PC-9 (cell line): ENCODE measurements at regions not wholly inside any gene's neighbourhood (a gene's known extent, or its start where the extent isn't known, plus 50 kb on each side); places are given as distances from the start of the nearest gene placed in this dataset.
A peak's percentile ranks its signal among the peaks of the same experiment; 100 is the strongest.

Experiments used
- BruUV-seq: library from RNA; stranded (reverse); fragments of 400-500 nt; replicated peaks from 2 replicates; lab custom pipeline; 2021; lab: Mats Ljungman, UMichigan
- CTCF ChIA-PET: fragments of 300-600 bp; sonication (Branson Sonifier 250); formaldehyde crosslinking; loops from one replicate; lab custom pipeline; 2022; ENCODE audit warnings: antibody characterized with exemption; lab: Charles Lee
- POLR2A ChIA-PET: fragments of 300-600 bp; sonication (Branson Sonifier 250); formaldehyde crosslinking; loops from one replicate; lab custom pipeline; 2022; ENCODE audit warnings: antibody characterized with exemption; ENCODE audit not compliant: unreplicated experiment; lab: Charles Lee
- DNase-seq, 2 experiments: peaks; one replicate each; pipeline versions ENCODE4 v3.0.0 to v3.0.0-alpha.2; 2015 to 2022; ENCODE audit warnings: mixed read lengths in 1 of 2
- H2AFZ ChIP-seq: fragments of 200-600 bp; sonication (generic); 2 replicates; pipeline ENCODE4 v1.8.1; 2017; ENCODE audit warnings: antibody characterized with exemption
- H3F3A ChIP-seq: fragments of 200-600 bp; sonication (generic); 2 replicates; pipeline ENCODE4 v1.8.1; 2017; ENCODE audit warnings: antibody characterized with exemption, mild to moderate bottlenecking, low read depth; ENCODE audit not compliant: insufficient read depth
- H3K27ac ChIP-seq: fragments of 200-600 bp; sonication (generic); 2 replicates; pipeline ENCODE4 v1.6.1; 2016; ENCODE audit warnings: mixed run types
- H3K27me3 ChIP-seq: fragments of 200-600 bp; sonication (generic); 2 replicates; pipeline ENCODE4 v1.6.1; 2016; ENCODE audit warnings: low read depth, mixed run types; ENCODE audit not compliant: insufficient read depth
- H3K36me3 ChIP-seq: fragments of 200-600 bp; sonication (generic); 2 replicates; pipeline ENCODE4 v1.6.1; 2016; ENCODE audit warnings: low read depth, mixed run types
- H3K4me1 ChIP-seq: fragments of 200-600 bp; sonication (generic); replicated peaks from 2 replicates; pipeline ENCODE4 v1.6.1; 2016; ENCODE audit warnings: mixed run types; ENCODE audit not compliant: insufficient read depth
- H3K4me2 ChIP-seq: fragments of 200-600 bp; sonication (generic); 2 replicates; pipeline ENCODE4 v1.6.1; 2017; ENCODE audit warnings: mixed run types
- H3K4me3 ChIP-seq: fragments of 200-600 bp; sonication (generic); 2 replicates; pipeline ENCODE4 v1.6.1; 2016; ENCODE audit warnings: mixed run types
- H3K79me2 ChIP-seq: fragments of 200-600 bp; sonication (generic); 2 replicates; pipeline ENCODE4 v1.6.1; 2017; ENCODE audit warnings: low read depth, mixed run types
- H3K9me2 ChIP-seq: fragments of 200-600 bp; sonication (generic); 2 replicates; pipeline ENCODE4 v1.8.1; 2017; ENCODE audit warnings: mild to moderate bottlenecking; ENCODE audit not compliant: insufficient read depth
- H3K9me3 ChIP-seq: fragments of 200-600 bp; sonication (generic); 2 replicates; pipeline ENCODE4 v1.8.1; 2016; ENCODE audit warnings: low read depth; ENCODE audit not compliant: insufficient read depth
- H4K20me1 ChIP-seq: fragments of 200-600 bp; sonication (generic); 2 replicates; pipeline ENCODE4 v1.8.1; 2017; ENCODE audit not compliant: insufficient read depth
- EZH2 ChIP-seq: fragments of 200-600 bp; sonication (generic); IDR thresholded peaks from 2 replicates; pipeline ENCODE4 v1.8.0; 2017; ENCODE audit warnings: antibody characterized with exemption, low read depth
- intact Hi-C: fragments of 100-400 bp; cut with micrococcal nuclease; formaldehyde crosslinking; loops from one replicate; pipeline ENCODE4 v1.10.0; 2022; ENCODE audit not compliant: unreplicated experiment
- TF ChIP-seq, protein P1 (sequence below): fragments of 200-600 bp; sonication (generic); conservative IDR thresholded peaks from 2 replicates; pipeline ENCODE4 v1.6.1; 2017; ENCODE audit warnings: mixed run types, antibody characterized with exemption, mild to moderate bottlenecking, moderate library complexity

DNA sequence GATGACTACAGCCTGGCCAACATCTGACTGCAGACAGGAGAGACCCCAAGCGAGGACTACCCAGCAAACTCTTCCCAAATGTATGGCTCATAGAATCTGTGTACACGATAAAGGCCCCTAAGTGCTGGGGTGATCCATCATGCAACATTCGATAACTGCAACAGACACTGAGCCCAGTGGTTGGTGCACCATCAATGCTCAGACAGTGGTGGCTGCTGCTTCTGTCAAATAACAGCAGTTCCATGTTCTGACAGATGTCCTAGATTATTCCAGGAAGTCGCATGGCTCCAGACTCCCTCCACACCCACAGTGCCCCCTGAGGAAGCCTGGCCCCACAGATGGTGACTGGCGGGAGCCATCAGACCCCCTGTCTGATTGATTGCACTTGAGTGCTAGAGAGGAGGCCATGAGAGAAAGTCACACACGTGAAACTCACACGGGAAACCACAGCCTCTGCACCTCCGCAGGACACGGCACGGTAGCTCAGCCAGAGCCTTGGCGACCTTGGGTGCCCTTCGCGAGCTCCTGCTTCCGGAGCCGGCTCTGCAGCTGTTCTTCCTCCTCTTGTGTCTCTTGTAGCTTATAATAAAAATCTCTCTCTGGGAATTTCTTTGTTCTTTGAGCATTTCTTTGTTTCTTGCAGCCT is 1155.9 kb downstream of the TBC1D22A start:
- Histone ChIP-seq H3K4me3 (no peak overlapping the region), H3K9me2 (no peaks in the 10 kb centered on the region), H3K4me2 (no peak overlapping the region), H3F3A (no peaks in the 10 kb centered on the region), H3K27ac (no peak overlapping the region), H2AFZ (no peak overlapping the region), H3K9me3 (no peaks in the 10 kb centered on the region), H3K4me1 (no peaks in the 10 kb centered on the region), H3K79me2 (no peaks in the 10 kb centered on the region), H3K36me3 (no peaks in the 10 kb centered on the region), H4K20me1 (no peaks in the 10 kb centered on the region), H3K27me3 (peaks cover 12% of the 10 kb centered on the region; the same call in 1 of the 2 replicates)
- BruUV-seq: no TSS peak
- TF ChIP-seq EZH2: no peak
- TF ChIP-seq, protein P1, sequence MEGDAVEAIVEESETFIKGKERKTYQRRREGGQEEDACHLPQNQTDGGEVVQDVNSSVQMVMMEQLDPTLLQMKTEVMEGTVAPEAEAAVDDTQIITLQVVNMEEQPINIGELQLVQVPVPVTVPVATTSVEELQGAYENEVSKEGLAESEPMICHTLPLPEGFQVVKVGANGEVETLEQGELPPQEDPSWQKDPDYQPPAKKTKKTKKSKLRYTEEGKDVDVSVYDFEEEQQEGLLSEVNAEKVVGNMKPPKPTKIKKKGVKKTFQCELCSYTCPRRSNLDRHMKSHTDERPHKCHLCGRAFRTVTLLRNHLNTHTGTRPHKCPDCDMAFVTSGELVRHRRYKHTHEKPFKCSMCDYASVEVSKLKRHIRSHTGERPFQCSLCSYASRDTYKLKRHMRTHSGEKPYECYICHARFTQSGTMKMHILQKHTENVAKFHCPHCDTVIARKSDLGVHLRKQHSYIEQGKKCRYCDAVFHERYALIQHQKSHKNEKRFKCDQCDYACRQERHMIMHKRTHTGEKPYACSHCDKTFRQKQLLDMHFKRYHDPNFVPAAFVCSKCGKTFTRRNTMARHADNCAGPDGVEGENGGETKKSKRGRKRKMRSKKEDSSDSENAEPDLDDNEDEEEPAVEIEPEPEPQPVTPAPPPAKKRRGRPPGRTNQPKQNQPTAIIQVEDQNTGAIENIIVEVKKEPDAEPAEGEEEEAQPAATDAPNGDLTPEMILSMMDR: no peak
- ChIA-PET POLR2A (no interaction called here), CTCF (no interaction called here)
- intact Hi-C loops: no loop called here
- DNase-seq: no peak

DNA sequence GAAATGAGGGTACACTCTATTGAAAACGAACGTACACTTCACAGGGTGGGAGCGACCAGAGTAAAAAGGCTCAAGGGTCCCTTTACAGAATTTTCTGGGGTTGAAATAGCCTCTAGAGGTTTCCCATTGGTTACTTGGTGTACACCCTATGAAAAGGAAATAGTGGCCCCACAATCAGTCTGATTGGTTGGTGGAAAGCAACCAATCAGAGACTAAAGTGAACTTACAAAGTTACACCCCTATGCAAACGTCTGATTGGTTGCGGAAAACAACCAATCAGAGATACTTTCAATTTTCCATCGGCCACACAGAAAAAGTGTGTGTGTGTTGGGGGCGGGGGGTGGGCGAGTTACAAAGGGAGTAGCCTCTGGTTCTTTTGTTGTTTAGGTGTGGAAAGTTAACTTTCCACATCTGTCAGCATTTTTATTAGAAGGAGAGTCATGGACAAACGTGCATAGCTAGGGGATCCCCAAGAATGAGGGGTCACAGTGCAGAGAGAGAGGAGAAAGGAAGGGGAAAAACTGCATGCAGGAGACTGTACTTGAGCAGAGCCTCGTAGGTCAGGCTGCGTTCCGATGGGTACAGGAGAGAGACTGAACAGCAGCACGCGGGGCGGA is 1152.1 kb downstream of the TBC1D22A start:
- H3K4me1 ChIP-seq: no peaks in the 10 kb centered on the region
- H3K4me2 ChIP-seq: 0 out of 2 replicates have a peak overlapping the region, but pooled peaks have one; percentile 5
- TF ChIP-seq EZH2: no peak
- TF ChIP-seq, protein P1: no peak
- no TSS peak for BruUV-seq
- H3K9me3 ChIP-seq: no peaks in the 10 kb centered on the region
- no peak overlapping the region for H3K27ac ChIP-seq
- intact Hi-C loops: no loop called here
- ChIA-PET POLR2A (no interaction called here), CTCF (no interaction called here)
- H3K9me2 ChIP-seq: no peaks in the 10 kb centered on the region
- DNase-seq: no peak
- H3F3A ChIP-seq: no peaks in the 10 kb centered on the region
- H2AFZ ChIP-seq: no peak overlapping the region
- no peaks in the 10 kb centered on the region for H3K36me3 ChIP-seq
- no peak overlapping the region for H3K4me3 ChIP-seq
- no peaks in the 10 kb centered on the region for H3K27me3 ChIP-seq
- H4K20me1 ChIP-seq: no peaks in the 10 kb centered on the region
- no peaks in the 10 kb centered on the region for H3K79me2 ChIP-seq

DNA sequence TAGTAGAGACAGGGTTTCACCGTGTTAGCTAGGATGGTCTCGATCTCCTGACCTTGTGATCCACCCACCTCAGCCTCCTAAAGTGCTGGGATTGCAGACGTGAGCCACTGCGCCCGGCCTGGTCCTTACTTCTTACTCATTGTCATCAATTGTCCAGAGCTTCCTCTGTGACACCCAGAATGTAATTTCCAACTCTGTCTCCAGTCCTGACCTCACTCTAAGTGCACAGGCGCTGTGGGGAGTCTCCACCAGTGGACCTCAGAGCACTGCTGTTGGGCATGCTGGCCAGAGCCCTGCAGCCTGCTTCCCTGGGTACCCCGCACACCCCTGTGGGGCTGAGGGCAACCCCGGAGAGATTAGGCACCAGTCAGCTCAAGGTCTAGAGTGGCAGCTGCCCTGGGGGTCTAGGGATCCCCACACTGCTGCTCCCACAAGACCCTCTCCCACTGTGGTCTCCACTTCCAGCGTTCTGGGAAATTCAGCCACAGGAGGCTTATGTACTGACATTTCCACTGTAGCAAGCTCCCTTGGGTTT is 1140.3 kb downstream of the TBC1D22A start:
- intact Hi-C loops: no loop called here
- H3K27ac ChIP-seq: no peak overlapping the region
- H3F3A ChIP-seq: no peaks in the 10 kb centered on the region
- no peak overlapping the region for H2AFZ ChIP-seq
- no peak overlapping the region for H3K4me3 ChIP-seq
- H4K20me1 ChIP-seq: no peaks in the 10 kb centered on the region
- no peaks in the 10 kb centered on the region for H3K79me2 ChIP-seq
- TF ChIP-seq, protein P1: no peak
- TF ChIP-seq EZH2: no peak
- ChIA-PET POLR2A (no interaction called here), CTCF (no interaction called here)
- no peaks in the 10 kb centered on the region for H3K9me3 ChIP-seq
- no peaks in the 10 kb centered on the region for H3K4me1 ChIP-seq
- H3K36me3 ChIP-seq: no peaks in the 10 kb centered on the region
- DNase-seq: no peak
- H3K27me3 ChIP-seq: no peaks in the 10 kb centered on the region
- BruUV-seq: no TSS peak
- no peak overlapping the region for H3K4me2 ChIP-seq
- H3K9me2 ChIP-seq: no peaks in the 10 kb centered on the region
